Ovary (tissue), 7 donors: ENCODE measurements at regions not wholly inside any gene's neighbourhood (a gene's known extent, or its start where the extent isn't known, plus 50 kb on each side); places are given as distances from the start of the nearest gene placed in this dataset.

Experiments used
- DNase-seq, 5 donors: peaks; one replicate each; pipeline ENCODE4 v3.0.0-alpha.2; 2019 to 2020
- H3K27ac ChIP-seq, 2 donors: fragments of 200-600 bp; one replicate each; pipeline versions ENCODE4 v1.5.1 to v1.8.0; 2019 to 2022
- H3K27me3 ChIP-seq: fragments of 200-600 bp; one replicate; pipeline ENCODE4 v1.8.0; 2022
- H3K36me3 ChIP-seq: fragments of 200-600 bp; sonication (generic); one replicate; pipeline ENCODE4 v1.5.1; 2019
- H3K4me1 ChIP-seq: one replicate; pipeline ENCODE4 v1.8.1; 2013; ENCODE audit warnings: mild to moderate bottlenecking, moderate library complexity; ENCODE audit not compliant: insufficient read depth
- H3K4me3 ChIP-seq: fragments of 200-600 bp; sonication (generic); one replicate; pipeline ENCODE4 v1.5.1; 2017
- H3K9me3 ChIP-seq, 2 donors: fragments of 200-600 bp in 1 of 2; sonication (generic) in 1 of 2; one replicate each; pipeline versions ENCODE4 v1.5.1 to v1.8.1; 2013 to 2019; ENCODE audit warnings: mild to moderate bottlenecking in 1 of 2, moderate library complexity in 1 of 2
- EP300 ChIP-seq: sonication (generic); formaldehyde crosslinking; IDR thresholded peaks from one replicate; pipeline ENCODE4 v1.6.1; 2017; ENCODE audit warnings: antibody characterized with exemption
- POLR2A ChIP-seq: fragments of 450-650 bp; IDR thresholded peaks from one replicate; pipeline ENCODE4 v1.6.1; 2017; ENCODE audit warnings: antibody characterized with exemption, mild to moderate bottlenecking, moderate library complexity
- WGBS, 3 donors: extraction: QIAGEN DNeasy Blood & Tissue Kit in 1 of 3; methylation state at CpG; one replicate each; pipeline versions ENCODE4 v1.1.5 to v1.1.7; 2013 to 2017; 5-methylcytosine and 5-hydroxymethylcytosine counted together
- intact Hi-C, 4 donors: fragments of 100-400 bp; cut with DNase I; formaldehyde crosslinking; loops; one replicate each; pipeline versions ENCODE4 v1.11.0 to v1.15.1; 2022 to 2023
- TF ChIP-seq, protein P1 (sequence below), 3 donors: fragments of 450-650 bp in 2 of 3; fragments of 200-600 bp in 1 of 3; IDR thresholded peaks; one replicate each; pipeline versions ENCODE4 v1.5.1 to v1.8.0; 2016 to 2022; ENCODE audit warnings: antibody characterized with exemption in 3 of 3, mild to moderate bottlenecking in 1 of 3
- donor health status: DM: no; HTN: no; CAD: no; lungs with moderate emphysema.
- donor health status: DM: no; HTN: no; CAD: no.
- donor health status: Bipolar disorder and iron deficiency.
- donor health status: DM: no; HTN: no; CAD: no.
- donor health status: DM: yes; HTN: yes; CAD: no.

DNA sequence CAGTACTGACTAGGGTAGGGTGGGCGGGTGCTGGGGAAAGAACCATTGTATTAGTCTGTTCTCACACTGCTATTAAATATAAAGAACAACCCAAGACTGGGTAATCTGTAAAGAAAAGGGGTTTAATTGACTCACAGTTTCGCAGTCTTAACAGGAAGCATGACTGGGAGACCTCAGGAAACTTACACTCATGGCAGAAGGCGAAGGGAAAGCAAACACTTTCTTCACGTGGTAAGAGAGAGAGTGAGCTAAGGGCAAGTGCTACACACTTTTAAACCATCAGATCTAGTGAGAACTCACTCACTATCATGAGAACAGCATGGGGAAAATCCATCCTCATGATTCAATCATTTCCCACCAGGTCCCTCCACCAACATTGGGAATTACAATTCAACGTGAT lies 98.0 kb downstream of the OXSM start:
- Histone ChIP-seq H3K9me3 (no peaks in the 10 kb centered on the region), H3K27me3 (no peaks in the 10 kb centered on the region), H3K4me1 (no peaks in the 10 kb centered on the region), H3K4me3 (no peak overlapping the region), H3K27ac (no peak overlapping the region), H3K36me3 (no peaks in the 10 kb centered on the region)
- WGBS, 3 donors, result 88 to 93% (median 91%) methylated on average over 5 of the region's 5 CpGs
- TF ChIP-seq POLR2A, result no peak
- TF ChIP-seq EP300, result no peak
- TF ChIP-seq, protein P1, sequence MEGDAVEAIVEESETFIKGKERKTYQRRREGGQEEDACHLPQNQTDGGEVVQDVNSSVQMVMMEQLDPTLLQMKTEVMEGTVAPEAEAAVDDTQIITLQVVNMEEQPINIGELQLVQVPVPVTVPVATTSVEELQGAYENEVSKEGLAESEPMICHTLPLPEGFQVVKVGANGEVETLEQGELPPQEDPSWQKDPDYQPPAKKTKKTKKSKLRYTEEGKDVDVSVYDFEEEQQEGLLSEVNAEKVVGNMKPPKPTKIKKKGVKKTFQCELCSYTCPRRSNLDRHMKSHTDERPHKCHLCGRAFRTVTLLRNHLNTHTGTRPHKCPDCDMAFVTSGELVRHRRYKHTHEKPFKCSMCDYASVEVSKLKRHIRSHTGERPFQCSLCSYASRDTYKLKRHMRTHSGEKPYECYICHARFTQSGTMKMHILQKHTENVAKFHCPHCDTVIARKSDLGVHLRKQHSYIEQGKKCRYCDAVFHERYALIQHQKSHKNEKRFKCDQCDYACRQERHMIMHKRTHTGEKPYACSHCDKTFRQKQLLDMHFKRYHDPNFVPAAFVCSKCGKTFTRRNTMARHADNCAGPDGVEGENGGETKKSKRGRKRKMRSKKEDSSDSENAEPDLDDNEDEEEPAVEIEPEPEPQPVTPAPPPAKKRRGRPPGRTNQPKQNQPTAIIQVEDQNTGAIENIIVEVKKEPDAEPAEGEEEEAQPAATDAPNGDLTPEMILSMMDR (IDR thresholded peaks at IDR 0.05), result no peak
- intact Hi-C loops, result no loop called here
- DNase-seq, result no peak

DNA sequence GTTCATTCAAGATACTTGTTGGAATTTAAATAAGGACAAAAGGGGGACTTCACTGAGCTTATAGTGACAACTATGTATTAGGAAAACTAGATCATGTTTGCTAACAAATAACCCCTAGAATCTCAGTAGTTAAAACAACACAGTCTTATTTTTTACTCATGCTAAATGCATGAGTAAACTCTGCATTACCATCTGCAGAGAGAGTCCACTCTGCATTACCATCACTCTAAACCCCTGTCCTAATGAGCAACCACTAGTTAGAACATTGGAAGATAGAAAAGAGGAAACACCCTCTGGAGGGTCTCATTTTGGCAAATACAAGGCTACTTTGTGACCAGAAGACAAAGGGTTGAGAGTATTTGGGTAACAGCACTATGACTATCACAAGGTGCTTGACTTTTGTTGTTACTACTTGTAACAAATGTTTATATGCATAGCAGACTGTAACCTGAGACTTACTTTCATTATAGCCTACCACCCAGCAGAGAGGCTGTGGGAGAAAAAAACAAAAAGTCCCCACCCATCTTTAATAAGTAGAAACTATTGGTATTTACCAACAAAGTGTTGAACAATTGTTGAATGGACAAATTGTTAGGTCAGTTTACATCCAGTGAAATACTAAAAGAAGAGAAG lies 99.1 kb downstream of the OXSM start:
- Histone ChIP-seq H3K4me1 (no peaks in the 10 kb centered on the region), H3K27ac (no peak overlapping the region), H3K27me3 (no peaks in the 10 kb centered on the region), H3K9me3 (no peaks in the 10 kb centered on the region), H3K36me3 (no peaks in the 10 kb centered on the region), H3K4me3 (no peak overlapping the region)
- DNase-seq, result no peak
- intact Hi-C loops, result no loop called here
- TF ChIP-seq, protein P1 (IDR thresholded peaks at IDR 0.05), result no peak
- TF ChIP-seq EP300 (no peak), POLR2A (no peak)

DNA sequence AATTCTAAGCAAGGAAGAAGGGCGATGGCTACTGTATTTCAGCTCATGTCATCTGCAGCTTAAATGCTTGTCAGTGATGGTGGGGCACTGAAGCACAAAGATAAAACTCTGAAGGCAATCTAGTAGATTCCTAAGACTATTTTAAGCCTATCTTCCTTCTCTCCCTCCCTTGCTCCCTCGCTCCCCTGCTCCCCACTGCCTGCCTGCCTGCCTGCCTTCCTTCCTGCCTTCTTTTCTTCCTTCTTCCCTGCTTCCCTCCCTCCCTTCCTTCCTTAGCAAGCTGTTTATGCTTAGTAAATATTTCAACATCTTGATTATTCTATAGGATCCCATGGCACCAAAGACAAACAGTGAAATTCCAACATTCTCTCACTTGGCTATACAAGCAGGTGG lies 99.6 kb downstream of the OXSM start:
- H3K4me3 ChIP-seq, result no peak overlapping the region
- intact Hi-C loops, result no loop called here
- no peaks in the 10 kb centered on the region for H3K27me3 ChIP-seq
- H3K27ac ChIP-seq, result no peak overlapping the region
- TF ChIP-seq, protein P1 (IDR thresholded peaks at IDR 0.05), result no peak
- TF ChIP-seq EP300 (no peak), POLR2A (no peak)
- 87 to 94% (median 88%) methylated on average over 2 of the region's 2 CpGs for WGBS, 3 donors
- H3K36me3 ChIP-seq, result no peaks in the 10 kb centered on the region
- no peaks in the 10 kb centered on the region for H3K4me1 ChIP-seq
- no peak for DNase-seq
- H3K9me3 ChIP-seq, result no peaks in the 10 kb centered on the region

DNA sequence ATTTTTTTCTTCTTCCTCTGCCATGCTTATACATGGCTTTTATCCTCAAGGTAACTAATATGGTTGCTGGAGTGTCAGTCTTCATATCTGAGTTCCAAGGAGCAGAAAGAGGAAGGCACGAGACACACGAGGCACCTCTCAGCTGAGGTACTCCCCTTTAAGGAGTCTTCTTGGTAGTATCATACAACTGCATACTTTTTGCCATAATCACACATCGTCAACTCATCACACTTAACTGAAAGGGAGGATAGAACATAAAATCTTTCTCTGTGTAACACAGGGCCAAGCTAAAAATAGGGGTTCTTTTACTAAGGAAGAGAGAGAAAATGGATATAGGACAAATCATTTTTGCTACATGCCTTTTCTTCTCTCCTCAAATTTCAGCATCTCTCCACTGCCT lies 104.2 kb downstream of the OXSM start:
- Histone ChIP-seq H3K4me1 (no peaks in the 10 kb centered on the region), H3K27me3 (no peaks in the 10 kb centered on the region), H3K9me3 (no peaks in the 10 kb centered on the region), H3K4me3 (no peak overlapping the region), H3K36me3 (no peaks in the 10 kb centered on the region), H3K27ac (no peak overlapping the region)
- TF ChIP-seq, protein P1 (IDR thresholded peaks at IDR 0.05), result no peak
- TF ChIP-seq POLR2A (no peak), EP300 (no peak)
- 53 to 68% (median 59%) methylated on average over 3 of the region's 3 CpGs for WGBS, 3 donors
- DNase-seq, result no peak
- intact Hi-C loops, result no loop called here
